ENCODE measurements at regions not wholly inside any gene's neighbourhood (a gene's known extent, or its start where the extent isn't known, plus 50 kb on each side); places are given as distances from the start of the nearest gene placed in this dataset.

- DNase-seq (ENCODE audit: low read depth in 4 of 4, low spot score in 3 of 4) = no peak
Measured at GRCh38 chr10:108411894-108412293, 1247.4 kb upstream of the SORCS1 start.

DNA sequence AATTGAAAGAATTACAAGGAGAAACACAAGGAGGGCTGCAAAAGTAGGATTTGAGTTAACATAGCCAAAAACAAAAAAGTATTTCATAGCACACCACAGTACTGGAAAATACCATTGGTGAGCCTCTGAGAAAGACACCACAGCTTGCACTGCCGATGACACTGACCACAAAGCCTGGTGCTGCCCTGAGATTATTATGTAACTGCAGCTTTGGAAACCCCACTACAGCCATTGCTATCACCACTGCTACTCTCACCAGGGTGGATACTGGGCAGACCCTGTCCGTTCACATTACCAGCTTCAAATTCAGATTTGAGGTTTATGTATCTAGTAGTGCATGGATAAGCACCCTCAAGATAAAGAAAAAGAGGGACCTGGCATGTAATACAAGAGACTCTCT, 1246.7 kb upstream of the SORCS1 start:
- no peak for DNase-seq (ENCODE audit: low read depth in 4 of 4, low spot score in 3 of 4)

DNA sequence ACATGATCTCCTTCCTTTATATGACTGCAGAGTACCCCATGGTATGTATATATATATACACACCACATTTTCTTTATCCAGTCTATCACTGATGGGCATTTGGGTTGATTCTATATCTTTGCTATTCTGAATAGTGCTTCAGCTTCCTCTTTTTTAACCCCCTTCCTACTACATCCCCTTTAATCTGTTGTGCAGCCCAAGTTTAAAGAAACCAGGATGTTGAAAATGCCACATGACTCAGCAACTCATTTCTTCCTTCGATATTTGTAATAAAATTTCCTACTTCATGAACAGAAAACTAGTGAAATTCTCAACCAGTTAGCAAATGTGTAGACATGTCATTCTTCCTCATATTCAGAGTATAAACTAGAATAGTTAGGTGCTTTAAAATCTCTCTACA, 1245.7 kb upstream of the SORCS1 start:
- DNase-seq (ENCODE audit: low read depth in 4 of 4, low spot score in 3 of 4) = no peak

DNA sequence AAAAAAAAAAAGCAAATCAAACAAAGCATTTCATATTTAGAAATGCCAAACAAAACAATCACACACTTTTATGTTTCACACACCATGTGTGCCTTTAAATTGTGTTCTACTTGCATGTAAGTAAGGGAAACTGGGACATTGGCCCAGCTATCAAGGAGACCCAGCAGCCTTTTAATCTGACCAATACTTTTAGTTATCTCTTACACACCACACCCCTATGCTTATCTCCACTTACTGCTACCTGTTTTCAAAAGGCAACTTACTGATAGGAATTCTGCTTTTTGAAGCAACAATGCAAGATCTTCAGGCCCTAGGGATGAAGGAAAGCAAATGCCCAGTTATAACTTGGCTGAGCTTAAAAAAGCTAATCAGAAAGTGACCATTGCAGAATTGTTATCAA, 1244.8 kb upstream of the SORCS1 start:
- DNase-seq (ENCODE audit: low read depth in 4 of 4, low spot score in 3 of 4) = no peak

GRCh38 chr10:108404155-108404554, 1239.6 kb upstream of the SORCS1 start:
- no peak for DNase-seq (ENCODE audit: low read depth in 4 of 4, low spot score in 3 of 4)

DNA sequence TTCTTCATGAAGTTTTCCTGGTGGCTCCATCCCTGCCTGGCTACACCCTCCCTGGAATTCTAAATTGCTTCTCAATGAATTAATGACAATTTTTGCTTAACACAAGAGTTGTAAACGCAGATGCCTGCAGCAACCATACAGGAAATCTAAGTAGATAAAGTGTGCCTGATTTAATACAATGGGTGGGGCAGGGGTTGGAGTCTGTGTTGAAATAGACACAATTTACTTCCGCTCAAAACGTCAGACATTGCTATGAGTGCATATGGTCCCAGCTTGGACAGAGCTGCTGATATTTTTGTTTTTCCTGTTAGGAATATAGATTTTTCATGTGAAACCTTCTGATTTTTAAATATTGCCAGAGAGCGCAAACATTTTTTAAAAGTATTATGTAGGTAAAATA, 1235.0 kb upstream of the SORCS1 start:
- DNase-seq (ENCODE audit: low read depth in 4 of 4, low spot score in 3 of 4) = no peak

GRCh38 chr10:108393089-108393488, 1228.6 kb upstream of the SORCS1 start:
- no peak for DNase-seq (ENCODE audit: low read depth in 4 of 4, low spot score in 3 of 4)

GRCh38 chr10:108392286-108392685, 1227.8 kb upstream of the SORCS1 start:
- no peak for DNase-seq (ENCODE audit: low read depth in 4 of 4, low spot score in 3 of 4)

GRCh38 chr10:108388706-108389105, 1224.2 kb upstream of the SORCS1 start:
- no peak for DNase-seq (ENCODE audit: low read depth in 4 of 4, low spot score in 3 of 4)

DNA sequence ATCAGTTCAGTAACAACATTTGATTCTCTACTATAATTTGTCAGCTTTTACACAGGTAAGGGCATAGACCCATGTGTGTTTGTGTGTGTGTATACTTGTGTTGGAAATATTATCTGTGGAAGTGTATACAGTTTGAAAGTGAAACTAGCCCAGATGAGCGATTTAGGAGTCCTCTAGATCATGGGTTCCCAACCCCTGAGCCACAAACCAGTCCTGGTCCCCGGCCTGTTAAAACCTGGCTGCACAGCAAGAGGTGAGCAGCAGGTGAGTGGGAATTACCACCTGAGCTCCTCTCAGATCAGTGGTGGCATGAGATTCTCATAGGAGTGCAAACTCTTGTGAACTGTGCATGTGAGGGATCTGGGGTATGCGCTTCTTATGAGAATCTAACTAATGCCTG, 1221.5 kb upstream of the SORCS1 start:
- DNase-seq (ENCODE audit: low read depth in 4 of 4, low spot score in 3 of 4) = no peak

DNA sequence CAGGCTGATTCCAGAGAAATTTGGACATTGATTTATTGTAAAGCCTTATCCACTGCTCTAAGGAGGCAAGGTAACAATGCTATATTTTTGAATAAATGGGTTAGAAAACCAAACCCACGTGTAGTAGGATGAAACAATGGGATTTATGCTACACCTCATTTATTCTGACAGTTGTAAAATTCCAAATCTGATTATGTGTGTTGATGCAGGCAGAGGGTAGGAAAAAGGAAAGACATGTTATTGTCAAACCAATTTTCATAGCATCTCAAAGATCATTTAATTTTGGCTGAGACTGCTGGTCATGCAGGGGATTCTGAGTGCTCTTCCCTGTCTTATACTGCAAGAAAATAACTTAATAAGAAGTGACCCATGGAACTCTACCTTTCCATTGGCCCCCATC, 1219.9 kb upstream of the SORCS1 start:
- no peak for DNase-seq (ENCODE audit: low read depth in 4 of 4, low spot score in 3 of 4)

- DNase-seq (ENCODE audit: low read depth in 4 of 4, low spot score in 3 of 4) = no peak
Measured at GRCh38 chr10:108378779-108379178, 1214.3 kb upstream of the SORCS1 start.

DNA sequence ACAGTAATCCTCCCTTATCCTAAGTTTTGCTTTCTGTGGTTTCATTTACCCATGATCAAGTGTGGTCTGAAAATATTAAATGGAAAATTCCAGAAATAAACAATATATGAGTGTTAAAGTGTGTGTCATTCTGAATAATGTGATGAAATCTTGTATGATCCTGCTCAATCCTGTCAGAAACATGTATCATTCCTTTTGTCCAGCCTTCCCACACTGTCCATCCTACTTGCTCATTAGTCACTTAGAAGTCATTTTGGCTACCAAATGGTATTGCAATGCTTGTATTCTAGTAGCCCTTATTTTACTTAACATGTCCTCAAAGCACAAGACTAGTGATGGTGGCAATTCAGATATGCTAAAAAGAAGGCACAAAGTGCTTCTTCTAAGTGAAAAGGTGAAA, 1211.2 kb upstream of the SORCS1 start:
- DNase-seq (ENCODE audit: low read depth in 4 of 4, low spot score in 3 of 4) = no peak

DNA sequence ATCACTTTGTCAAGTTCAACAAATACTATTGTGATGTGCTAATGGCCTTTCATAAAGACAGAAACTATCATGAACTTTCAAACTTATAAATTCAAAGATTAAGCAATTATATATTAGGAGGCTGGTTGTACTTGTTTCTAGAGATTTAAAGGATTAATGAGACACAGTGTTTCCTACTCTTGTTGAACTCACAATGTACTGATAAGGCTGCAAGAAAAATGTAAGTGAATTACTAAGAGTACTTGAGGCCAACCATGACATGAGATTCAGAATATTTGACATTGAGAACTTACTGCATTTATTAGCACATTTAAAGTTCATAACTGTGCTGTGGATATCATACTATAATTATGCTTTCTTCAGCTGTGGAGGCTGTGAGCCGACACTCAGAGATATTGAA, 1210.5 kb upstream of the SORCS1 start:
- no peak for DNase-seq (ENCODE audit: low read depth in 4 of 4, low spot score in 3 of 4)

DNA sequence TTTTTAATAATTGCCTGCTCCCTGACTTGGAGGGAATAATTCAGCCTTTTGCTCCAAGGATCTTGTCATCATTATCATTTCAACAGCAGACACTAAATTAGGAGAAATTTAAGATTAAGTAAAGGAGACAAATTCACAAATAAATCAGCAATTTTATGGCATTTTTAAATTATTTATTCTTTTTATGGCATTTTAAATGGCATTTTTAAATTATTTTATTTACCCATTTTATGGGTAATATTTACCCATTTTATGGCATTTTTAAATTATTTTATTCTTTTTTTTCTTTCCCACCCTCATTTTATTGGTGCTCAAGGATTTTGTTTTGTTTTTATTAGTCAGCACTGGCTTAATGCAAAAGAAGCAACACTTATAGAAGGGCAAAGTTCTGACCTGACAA, 1201.0 kb upstream of the SORCS1 start:
- DNase-seq (ENCODE audit: low read depth in 4 of 4, low spot score in 3 of 4) = no peak

- DNase-seq (ENCODE audit: low read depth in 4 of 4, low spot score in 3 of 4) = no peak
Measured at GRCh38 chr10:108363576-108363975, 1199.1 kb upstream of the SORCS1 start.

GRCh38 chr10:108362961-108363360, 1198.5 kb upstream of the SORCS1 start:
- DNase-seq (ENCODE audit: low read depth in 4 of 4, low spot score in 3 of 4) = no peak

DNA sequence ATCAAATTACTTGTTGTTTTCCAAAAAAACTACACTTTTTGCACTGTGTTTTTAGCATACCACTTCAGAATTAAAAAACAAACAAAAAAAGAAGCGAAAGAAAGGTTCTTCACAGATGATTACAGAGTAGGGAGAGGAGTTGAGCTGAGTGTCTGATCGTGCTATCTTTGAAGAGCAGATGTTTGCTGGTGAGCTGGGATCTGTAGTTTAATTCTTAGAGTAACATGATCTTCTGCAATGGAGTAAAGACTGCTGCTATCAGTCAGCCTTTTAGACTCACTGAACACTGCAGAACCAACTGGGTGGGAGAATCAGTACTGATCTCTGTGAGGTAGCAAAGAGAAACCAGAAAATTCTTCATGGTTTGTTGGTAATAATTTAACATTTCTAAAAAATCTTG, 1197.8 kb upstream of the SORCS1 start:
- no peak for DNase-seq (ENCODE audit: low read depth in 4 of 4, low spot score in 3 of 4)

- DNase-seq (ENCODE audit: low read depth in 4 of 4, low spot score in 3 of 4) = no peak
Measured at GRCh38 chr10:108360187-108360586, 1195.7 kb upstream of the SORCS1 start.

- DNase-seq (ENCODE audit: low read depth in 4 of 4, low spot score in 3 of 4) = no peak
Measured at GRCh38 chr10:108358912-108359311, 1194.4 kb upstream of the SORCS1 start.

DNA sequence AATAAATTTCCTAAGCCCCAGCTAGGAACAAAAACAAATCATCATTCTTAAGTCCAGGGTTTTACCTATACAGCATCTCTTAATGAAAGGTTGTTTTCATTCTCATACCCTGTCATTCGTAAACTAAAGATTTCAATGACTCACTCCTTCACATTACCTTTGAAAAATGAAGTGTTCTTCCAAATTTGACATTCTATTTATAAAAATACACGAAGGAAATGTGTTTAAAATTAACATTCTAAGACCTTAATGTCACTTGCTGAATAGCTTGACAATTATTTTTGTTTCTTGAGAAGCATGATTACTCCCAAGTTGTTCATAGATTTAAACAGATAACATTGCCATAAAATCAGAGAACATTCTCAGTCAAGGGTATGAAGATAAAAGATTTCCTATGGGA, 1188.3 kb upstream of the SORCS1 start:
- no peak for DNase-seq (ENCODE audit: low read depth in 4 of 4, low spot score in 3 of 4)

DNA sequence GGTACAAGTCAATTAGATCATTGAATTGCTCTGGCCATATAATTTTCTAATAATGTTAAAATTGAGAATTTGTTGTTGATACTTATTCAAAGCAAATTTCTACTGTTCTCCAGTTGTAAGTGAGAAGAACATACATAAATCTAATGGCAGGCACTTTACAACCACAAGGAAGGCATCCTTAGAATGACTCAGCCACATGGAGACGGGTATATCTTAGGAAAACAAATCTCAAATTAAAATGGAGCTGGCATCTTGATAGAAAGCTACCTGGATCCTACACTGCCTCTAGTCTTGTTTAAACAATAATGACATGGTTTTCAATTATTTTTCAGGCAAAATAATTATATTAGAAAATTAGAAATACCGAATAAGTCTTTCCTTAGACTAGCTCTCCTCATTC, 1183.7 kb upstream of the SORCS1 start:
- DNase-seq (ENCODE audit: low read depth in 4 of 4, low spot score in 3 of 4) = no peak

DNA sequence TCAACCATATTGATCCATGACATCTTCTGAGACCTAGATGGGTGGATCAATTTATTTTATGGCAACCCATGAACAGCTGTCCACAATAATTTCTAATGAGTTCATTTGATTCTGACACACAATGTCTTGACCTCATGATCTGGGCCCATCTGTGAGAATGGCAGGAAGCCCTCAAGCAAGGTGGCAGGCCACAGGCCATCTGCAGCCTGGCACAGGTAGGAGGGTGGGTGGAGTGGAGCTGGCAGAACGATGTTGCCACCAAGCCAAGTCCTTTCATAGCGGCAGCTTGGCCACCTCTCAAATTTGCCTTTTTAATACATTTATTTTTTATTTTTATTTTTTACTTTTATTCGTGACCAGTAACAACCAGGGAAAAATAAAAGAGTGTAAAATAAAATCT, 1181.6 kb upstream of the SORCS1 start:
- no peak for DNase-seq (ENCODE audit: low read depth in 4 of 4, low spot score in 3 of 4)

DNA sequence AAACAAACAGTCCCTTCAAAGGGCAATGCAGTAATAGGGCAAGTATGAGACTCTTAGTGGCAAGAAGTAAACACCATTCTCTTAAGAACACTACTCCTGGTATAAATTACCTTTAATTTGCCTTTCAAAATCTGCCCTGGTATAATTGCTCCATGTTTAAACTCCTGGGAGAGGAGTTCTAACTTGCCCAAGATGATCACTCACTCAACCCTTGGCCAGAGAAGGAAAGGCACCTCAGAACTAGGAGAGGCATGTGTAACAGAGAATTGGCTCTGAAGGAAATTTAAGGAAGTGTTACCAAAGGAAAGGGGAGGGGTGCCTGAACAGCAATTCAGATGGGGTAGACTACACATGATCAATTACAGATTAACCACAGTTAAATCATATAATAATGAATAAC, 1173.6 kb upstream of the SORCS1 start:
- no peak for DNase-seq (ENCODE audit: low read depth in 4 of 4, low spot score in 3 of 4)
